ENCODE measurements at regions not wholly inside any gene's neighbourhood (a gene's known extent, or its start where the extent isn't known, plus 50 kb on each side); places are given as distances from the start of the nearest gene placed in this dataset.

- CTCF ChIA-PET (ENCODE audit: partially characterized antibody), result no interaction called here
Measured at GRCh38 chr6:169909113-169909512, 157.7 kb downstream of the ERMARD start.

More at GRCh38 chr6:169909113-169909512, 157.7 kb downstream of the ERMARD start:
- POLR2A ChIA-PET (ENCODE audit: partially characterized antibody), result no interaction called here
- Histone ChIP-seq H2AFZ (ENCODE audit: low read length) (no peak overlapping the region), H3K56ac (replicated peaks; ENCODE audit: insufficient read length, low read depth, low read length) (no peak overlapping the region), H3K4me1 (replicated peaks in 1 of 4; ENCODE audit: control insufficient read depth in 3 of 4, insufficient read depth in 4 of 4, low read length in 3 of 4) (peaks cover 0 to 4% (median 0%) of the 10 kb centered on the region in 4 experiments; a peak in 2 of 7 replicates), H3K4ac (replicated peaks; ENCODE audit: insufficient read length, low read depth, low read length) (no peak overlapping the region), H3K9me3 (ENCODE audit: insufficient read depth in 2 of 2, low read depth in 1 of 2, low read length in 1 of 2) (no peaks in the 10 kb centered on the region; a peak in 1 of 4 replicates), H3K14ac (ENCODE audit: insufficient read length) (no peak overlapping the region), H3K27ac (ENCODE audit: low read depth, low read length) (no peak overlapping the region), H4K91ac (replicated peaks; ENCODE audit: insufficient read length, low read length) (no peak overlapping the region), H2BK5ac (ENCODE audit: low read depth, low read length) (no peak overlapping the region), H3K9ac (replicated peaks in 1 of 4; ENCODE audit: extremely low read depth in 1 of 4, low read depth in 3 of 4, low read length in 3 of 4) (no peak overlapping the region), H3K4me3 (ENCODE audit: extremely low read depth in 1 of 4, insufficient read depth in 2 of 4, low read depth in 3 of 4, low read length in 4 of 4) (no peak overlapping the region), H2AK5ac (ENCODE audit: low read depth, low read length) (no peak overlapping the region), H4K5ac (ENCODE audit: insufficient read length, low read depth, low read length) (no peak overlapping the region), H4K20me1 (replicated peaks in 1 of 2; ENCODE audit: control insufficient read depth in 1 of 2, insufficient read depth in 2 of 2, low read length in 2 of 2) (peaks cover 0 to 2% of the 10 kb centered on the region in 2 experiments), H2BK12ac (ENCODE audit: low read depth, low read length) (no peak overlapping the region), H3K23me2 (ENCODE audit: low read depth, low read length) (peaks cover 2% of the 10 kb centered on the region; the same call in 1 of the 2 replicates), H2BK15ac (ENCODE audit: low read length) (no peak overlapping the region), H3K79me1 (ENCODE audit: low read depth, low read length) (no peaks in the 10 kb centered on the region), H2BK20ac (ENCODE audit: low read length) (no peak overlapping the region), H4K8ac (ENCODE audit: extremely low read depth, insufficient read depth, low read length) (no peak overlapping the region), H3K79me2 (ENCODE audit: control insufficient read depth in 1 of 2, insufficient read depth in 2 of 2, low read length in 2 of 2) (no peaks in the 10 kb centered on the region), H3K4me2 (ENCODE audit: insufficient read depth in 1 of 2, low read depth in 2 of 2, low read length in 2 of 2) (no peak overlapping the region), H2BK120ac (replicated peaks; ENCODE audit: low read depth, low read length) (no peak overlapping the region), H3K36me3 (ENCODE audit: control insufficient read depth in 2 of 4, insufficient read depth in 4 of 4, low read length in 3 of 4) (no peaks in the 10 kb centered on the region), H3K27me3 (replicated peaks in 1 of 4; ENCODE audit: control insufficient read depth in 3 of 4, extremely low read depth in 1 of 4, insufficient read depth in 3 of 4, low read length in 3 of 4) (no peaks in the 10 kb centered on the region), H3K23ac (ENCODE audit: insufficient read length) (no peak overlapping the region), H3K18ac (ENCODE audit: extremely low read depth, low read length) (no peak overlapping the region)
- WGBS, 2 experiments (ENCODE audit: extremely low coverage in 1 of 2, insufficient coverage in 1 of 2, insufficient read length in 1 of 2, insufficient replicate concordance in 2 of 2, low coverage in 1 of 2, low lambda C conversion rate in 2 of 2, missing lambda C conversion rate in 1 of 2), result 91% methylated on average over 7 of the region's 7 CpGs; no CpG with 5 or more reads in 1 of the 2 experiments
- TF ChIP-seq POLR2AphosphoS5 (IDR thresholded peaks at IDR 0.05; ENCODE audit: low read depth, low read length), result no peak
- no peak for TF ChIP-seq RAD21 (IDR thresholded peaks at IDR 0.05 in 1 of 2, conservative IDR thresholded peaks at IDR 0.05 in 1 of 2; ENCODE audit: low read depth in 2 of 2, low read length in 2 of 2)
- no peak for TF ChIP-seq RBBP5 (IDR thresholded peaks at IDR 0.05; ENCODE audit: borderline replicate concordance, low read depth, low read length)
- no peak for TF ChIP-seq KDM1A (IDR thresholded peaks at IDR 0.05; ENCODE audit: borderline replicate concordance, low read length)
- no peak for TF ChIP-seq SIN3A (conservative IDR thresholded peaks at IDR 0.05 in 1 of 2, IDR thresholded peaks at IDR 0.05 in 1 of 2; ENCODE audit: low read depth in 1 of 2, low read length in 2 of 2)
- no peak for TF ChIP-seq EP300 (IDR thresholded peaks at IDR 0.05; ENCODE audit: borderline replicate concordance in 1 of 2, low read depth in 2 of 2, low read length in 2 of 2)
- no peak for TF ChIP-seq TCF12 (IDR thresholded peaks at IDR 0.05; ENCODE audit: low read depth, low read length)
- no peak for TF ChIP-seq EGR1 (IDR thresholded peaks at IDR 0.05; ENCODE audit: borderline replicate concordance, low read depth, low read length)
- TF ChIP-seq CHD2 (IDR thresholded peaks at IDR 0.05; ENCODE audit: low read length), result no peak
- no peak for TF ChIP-seq TAF1 (IDR thresholded peaks at IDR 0.05; ENCODE audit: low read depth, low read length)
- no peak for TF ChIP-seq SRF (IDR thresholded peaks at IDR 0.05; ENCODE audit: low read depth, low read length)
- TF ChIP-seq CBX5 (IDR thresholded peaks at IDR 0.05; ENCODE audit: low read depth, low read length), result no peak
- no peak for TF ChIP-seq RFX5 (IDR thresholded peaks at IDR 0.05; ENCODE audit: borderline replicate concordance, low read depth, low read length)
- no peak for DNase-seq (ENCODE audit: low read depth in 1 of 2, low spot score in 2 of 2)
- FAIRE-seq, result no peak

Measured in H1 (cell line).